ENCODE measurements at regions not wholly inside any gene's neighbourhood (a gene's known extent, or its start where the extent isn't known, plus 50 kb on each side); places are given as distances from the start of the nearest gene placed in this dataset.

DNA sequence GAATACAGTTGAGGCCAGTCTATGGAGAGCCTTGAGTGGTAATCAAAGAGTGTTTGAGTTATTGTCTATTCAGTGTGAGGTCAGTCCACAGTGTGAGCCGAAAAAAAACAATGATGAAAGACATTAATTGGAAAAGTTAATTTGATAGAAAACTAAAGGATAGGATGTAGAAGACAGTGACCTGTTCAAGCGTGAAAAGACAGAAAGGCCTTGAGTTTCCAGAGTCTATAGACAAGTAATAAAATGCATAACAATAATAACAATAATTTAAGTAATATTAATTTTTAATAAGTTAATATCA is 90.4 kb downstream of the SLC30A10 start:
- TF ChIP-seq, protein P1, sequence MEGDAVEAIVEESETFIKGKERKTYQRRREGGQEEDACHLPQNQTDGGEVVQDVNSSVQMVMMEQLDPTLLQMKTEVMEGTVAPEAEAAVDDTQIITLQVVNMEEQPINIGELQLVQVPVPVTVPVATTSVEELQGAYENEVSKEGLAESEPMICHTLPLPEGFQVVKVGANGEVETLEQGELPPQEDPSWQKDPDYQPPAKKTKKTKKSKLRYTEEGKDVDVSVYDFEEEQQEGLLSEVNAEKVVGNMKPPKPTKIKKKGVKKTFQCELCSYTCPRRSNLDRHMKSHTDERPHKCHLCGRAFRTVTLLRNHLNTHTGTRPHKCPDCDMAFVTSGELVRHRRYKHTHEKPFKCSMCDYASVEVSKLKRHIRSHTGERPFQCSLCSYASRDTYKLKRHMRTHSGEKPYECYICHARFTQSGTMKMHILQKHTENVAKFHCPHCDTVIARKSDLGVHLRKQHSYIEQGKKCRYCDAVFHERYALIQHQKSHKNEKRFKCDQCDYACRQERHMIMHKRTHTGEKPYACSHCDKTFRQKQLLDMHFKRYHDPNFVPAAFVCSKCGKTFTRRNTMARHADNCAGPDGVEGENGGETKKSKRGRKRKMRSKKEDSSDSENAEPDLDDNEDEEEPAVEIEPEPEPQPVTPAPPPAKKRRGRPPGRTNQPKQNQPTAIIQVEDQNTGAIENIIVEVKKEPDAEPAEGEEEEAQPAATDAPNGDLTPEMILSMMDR (IDR thresholded peaks at IDR 0.05): no peak
- no peak for TF ChIP-seq EP300 (IDR thresholded peaks at IDR 0.05)

Data from ovary (tissue), 3 donors.